Neural cell (in vitro differentiated cells): ENCODE measurements at regions not wholly inside any gene's neighbourhood (a gene's known extent, or its start where the extent isn't known, plus 50 kb on each side); places are given as distances from the start of the nearest gene placed in this dataset.

ENCODE experiments used
- EP300 ChIP-seq: fragments of 450-650 bp; conservative IDR thresholded peaks from 2 replicates; pipeline ENCODE4 v1.6.1; 2014; ENCODE audit warnings: antibody characterized with exemption, mild to moderate bottlenecking, moderate library complexity; ENCODE audit not compliant: poor library complexity, severe bottlenecking
- EZH2 ChIP-seq: fragments of 200-600, 300-800 bp; shearing (Covaris generic), sonication (generic); IDR thresholded peaks from 2 replicates; pipeline ENCODE4 v1.6.1; 2014; ENCODE audit warnings: antibody characterized with exemption, low read length, borderline replicate concordance, mild to moderate bottlenecking; ENCODE audit not compliant: insufficient read depth, poor library complexity, severe bottlenecking
- MXI1 ChIP-seq: fragments of 450-650 bp; conservative IDR thresholded peaks from 2 replicates; pipeline ENCODE4 v1.6.1; 2014; ENCODE audit warnings: antibody characterized with exemption, mild to moderate bottlenecking; ENCODE audit not compliant: poor library complexity, severe bottlenecking
- POLR2AphosphoS5 ChIP-seq: IDR thresholded peaks from 2 replicates; pipeline ENCODE4 v1.6.1; 2012
- RAD21 ChIP-seq: fragments of 450-650 bp; conservative IDR thresholded peaks from 2 replicates; pipeline ENCODE4 v1.6.1; 2014; ENCODE audit warnings: antibody characterized with exemption, mild to moderate bottlenecking, moderate library complexity
- SMC3 ChIP-seq: fragments of 450-650 bp; conservative IDR thresholded peaks from 2 replicates; pipeline ENCODE4 v1.6.1; 2014; ENCODE audit warnings: antibody characterized with exemption, mild to moderate bottlenecking, moderate library complexity; ENCODE audit not compliant: poor library complexity
- TF ChIP-seq, protein P1 (sequence below): fragments of 450-650 bp; IDR thresholded peaks from 2 replicates; pipeline ENCODE4 v1.5.1; 2014; ENCODE audit warnings: antibody characterized with exemption, mild to moderate bottlenecking, moderate library complexity; ENCODE audit not compliant: poor library complexity, severe bottlenecking
- TF ChIP-seq, protein P2 (sequence below): IDR thresholded peaks from 2 replicates; pipeline ENCODE4 v1.6.1; 2012; ENCODE audit warnings: borderline replicate concordance

DNA sequence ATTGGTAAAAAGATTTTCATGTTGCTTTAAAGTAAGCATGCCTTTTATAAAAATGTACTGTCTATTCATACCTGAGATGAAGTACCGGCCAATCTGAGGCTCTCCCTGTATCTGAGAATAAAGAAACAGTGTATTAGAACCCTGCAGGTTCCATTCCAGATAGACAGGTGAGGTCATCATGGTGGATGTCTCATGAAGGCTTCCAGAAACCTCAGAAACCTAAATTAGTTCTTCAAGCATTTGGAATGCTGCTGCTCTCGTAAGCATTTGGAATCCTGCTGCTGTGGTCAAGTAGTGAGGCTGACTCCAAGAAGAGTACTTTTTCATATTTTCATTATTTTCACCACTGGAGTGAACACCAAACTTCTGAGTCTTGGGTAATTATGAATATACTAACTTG, 642.3 kb downstream of the MAFB start:
- TF ChIP-seq, protein P1, sequence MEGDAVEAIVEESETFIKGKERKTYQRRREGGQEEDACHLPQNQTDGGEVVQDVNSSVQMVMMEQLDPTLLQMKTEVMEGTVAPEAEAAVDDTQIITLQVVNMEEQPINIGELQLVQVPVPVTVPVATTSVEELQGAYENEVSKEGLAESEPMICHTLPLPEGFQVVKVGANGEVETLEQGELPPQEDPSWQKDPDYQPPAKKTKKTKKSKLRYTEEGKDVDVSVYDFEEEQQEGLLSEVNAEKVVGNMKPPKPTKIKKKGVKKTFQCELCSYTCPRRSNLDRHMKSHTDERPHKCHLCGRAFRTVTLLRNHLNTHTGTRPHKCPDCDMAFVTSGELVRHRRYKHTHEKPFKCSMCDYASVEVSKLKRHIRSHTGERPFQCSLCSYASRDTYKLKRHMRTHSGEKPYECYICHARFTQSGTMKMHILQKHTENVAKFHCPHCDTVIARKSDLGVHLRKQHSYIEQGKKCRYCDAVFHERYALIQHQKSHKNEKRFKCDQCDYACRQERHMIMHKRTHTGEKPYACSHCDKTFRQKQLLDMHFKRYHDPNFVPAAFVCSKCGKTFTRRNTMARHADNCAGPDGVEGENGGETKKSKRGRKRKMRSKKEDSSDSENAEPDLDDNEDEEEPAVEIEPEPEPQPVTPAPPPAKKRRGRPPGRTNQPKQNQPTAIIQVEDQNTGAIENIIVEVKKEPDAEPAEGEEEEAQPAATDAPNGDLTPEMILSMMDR = no peak
- TF ChIP-seq EZH2 (no peak), EP300 (no peak), RAD21 (no peak), MXI1 (no peak), POLR2AphosphoS5 (no peak), SMC3 (no peak)
- TF ChIP-seq, protein P2, sequence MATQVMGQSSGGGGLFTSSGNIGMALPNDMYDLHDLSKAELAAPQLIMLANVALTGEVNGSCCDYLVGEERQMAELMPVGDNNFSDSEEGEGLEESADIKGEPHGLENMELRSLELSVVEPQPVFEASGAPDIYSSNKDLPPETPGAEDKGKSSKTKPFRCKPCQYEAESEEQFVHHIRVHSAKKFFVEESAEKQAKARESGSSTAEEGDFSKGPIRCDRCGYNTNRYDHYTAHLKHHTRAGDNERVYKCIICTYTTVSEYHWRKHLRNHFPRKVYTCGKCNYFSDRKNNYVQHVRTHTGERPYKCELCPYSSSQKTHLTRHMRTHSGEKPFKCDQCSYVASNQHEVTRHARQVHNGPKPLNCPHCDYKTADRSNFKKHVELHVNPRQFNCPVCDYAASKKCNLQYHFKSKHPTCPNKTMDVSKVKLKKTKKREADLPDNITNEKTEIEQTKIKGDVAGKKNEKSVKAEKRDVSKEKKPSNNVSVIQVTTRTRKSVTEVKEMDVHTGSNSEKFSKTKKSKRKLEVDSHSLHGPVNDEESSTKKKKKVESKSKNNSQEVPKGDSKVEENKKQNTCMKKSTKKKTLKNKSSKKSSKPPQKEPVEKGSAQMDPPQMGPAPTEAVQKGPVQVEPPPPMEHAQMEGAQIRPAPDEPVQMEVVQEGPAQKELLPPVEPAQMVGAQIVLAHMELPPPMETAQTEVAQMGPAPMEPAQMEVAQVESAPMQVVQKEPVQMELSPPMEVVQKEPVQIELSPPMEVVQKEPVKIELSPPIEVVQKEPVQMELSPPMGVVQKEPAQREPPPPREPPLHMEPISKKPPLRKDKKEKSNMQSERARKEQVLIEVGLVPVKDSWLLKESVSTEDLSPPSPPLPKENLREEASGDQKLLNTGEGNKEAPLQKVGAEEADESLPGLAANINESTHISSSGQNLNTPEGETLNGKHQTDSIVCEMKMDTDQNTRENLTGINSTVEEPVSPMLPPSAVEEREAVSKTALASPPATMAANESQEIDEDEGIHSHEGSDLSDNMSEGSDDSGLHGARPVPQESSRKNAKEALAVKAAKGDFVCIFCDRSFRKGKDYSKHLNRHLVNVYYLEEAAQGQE = no peak
